NCI-H460 (cell line): ENCODE measurements at regions not wholly inside any gene's neighbourhood (a gene's known extent, or its start where the extent isn't known, plus 50 kb on each side); places are given as distances from the start of the nearest gene placed in this dataset.

Source experiments
- DNase-seq: peaks from one replicate; pipeline ENCODE4 v3.0.0-alpha.2; 2016; ENCODE audit warnings: low read depth; ENCODE audit errors: extremely low read depth

DNA sequence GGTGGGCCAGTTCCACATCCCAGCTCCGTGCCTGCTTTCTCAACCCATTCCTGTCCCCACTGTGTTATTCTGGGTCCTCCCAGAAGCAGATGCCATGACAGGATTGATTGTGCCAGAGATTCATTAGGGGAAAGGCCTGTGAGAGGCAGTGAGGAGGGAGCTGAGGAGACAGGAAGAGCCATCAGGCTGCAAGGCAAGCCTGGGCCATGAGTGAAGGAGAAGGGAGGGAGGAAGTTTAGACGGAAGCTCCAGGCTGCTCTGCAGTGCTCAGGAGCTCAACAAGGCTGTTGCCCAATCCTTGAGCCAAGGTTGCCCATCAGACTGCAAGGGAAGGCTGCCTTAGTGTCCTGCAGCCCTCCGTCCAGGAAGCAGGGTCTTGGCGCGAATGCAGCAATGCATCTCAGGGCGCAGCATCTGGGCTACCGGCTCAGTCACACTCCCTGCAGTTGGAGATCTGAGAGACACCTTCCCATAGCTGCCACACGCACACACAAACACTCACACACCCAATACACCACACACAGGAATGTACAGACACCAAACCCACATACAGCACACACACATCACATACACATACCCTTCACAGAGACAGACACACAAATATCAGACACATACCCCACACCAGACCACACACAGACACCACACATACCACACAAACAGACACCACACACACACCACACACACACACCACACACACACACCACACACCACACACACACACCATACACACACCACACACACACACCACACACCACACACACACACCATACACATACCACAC lies 139.5 kb upstream of the NDUFV2 start:
- DNase-seq: no peak

DNA sequence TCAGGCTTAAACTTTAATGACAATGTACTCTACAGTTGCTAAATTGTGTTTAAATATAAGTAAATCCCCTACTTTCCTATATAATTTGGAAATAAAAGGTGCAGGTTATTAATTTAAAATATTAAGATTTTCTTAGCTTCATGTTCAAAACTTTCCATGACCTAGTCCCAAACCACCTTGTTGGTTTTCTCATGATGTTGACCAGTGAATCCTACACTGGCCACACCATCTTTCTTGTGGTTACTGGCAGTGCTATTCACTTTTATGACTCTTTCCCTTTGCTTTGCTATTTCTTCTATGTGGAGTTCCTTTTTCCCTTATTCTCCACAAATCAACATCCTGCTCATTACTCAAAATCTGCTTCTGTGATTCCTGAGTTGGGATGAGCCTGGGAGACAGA lies 138.6 kb upstream of the NDUFV2 start:
- no peak for DNase-seq

DNA sequence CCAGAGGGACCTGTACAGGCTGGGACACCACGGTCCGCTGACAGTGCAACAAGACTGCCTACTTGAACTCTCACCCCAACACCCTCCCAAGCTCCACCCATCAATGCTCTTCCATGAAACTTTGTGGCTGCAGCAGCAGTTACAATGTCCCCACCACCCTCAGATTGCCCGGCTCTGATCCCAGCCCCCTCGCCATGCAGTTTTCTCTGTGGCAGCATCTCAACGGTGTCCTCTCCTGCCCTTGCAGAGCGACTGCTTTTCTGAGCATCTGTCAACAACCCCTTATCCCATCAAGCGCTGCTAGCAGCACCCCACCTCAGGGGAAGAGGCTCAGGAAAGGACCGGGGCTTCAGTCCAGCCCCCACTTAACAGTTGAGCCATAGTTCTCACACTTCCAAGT lies 137.1 kb upstream of the NDUFV2 start:
- no peak for DNase-seq

- no peak for DNase-seq
Measured at GRCh38 chr18:8966821-8967220, 135.7 kb upstream of the NDUFV2 start.

GRCh38 chr18:8967573-8967972 lies 134.9 kb upstream of the NDUFV2 start:
- no peak for DNase-seq

DNA sequence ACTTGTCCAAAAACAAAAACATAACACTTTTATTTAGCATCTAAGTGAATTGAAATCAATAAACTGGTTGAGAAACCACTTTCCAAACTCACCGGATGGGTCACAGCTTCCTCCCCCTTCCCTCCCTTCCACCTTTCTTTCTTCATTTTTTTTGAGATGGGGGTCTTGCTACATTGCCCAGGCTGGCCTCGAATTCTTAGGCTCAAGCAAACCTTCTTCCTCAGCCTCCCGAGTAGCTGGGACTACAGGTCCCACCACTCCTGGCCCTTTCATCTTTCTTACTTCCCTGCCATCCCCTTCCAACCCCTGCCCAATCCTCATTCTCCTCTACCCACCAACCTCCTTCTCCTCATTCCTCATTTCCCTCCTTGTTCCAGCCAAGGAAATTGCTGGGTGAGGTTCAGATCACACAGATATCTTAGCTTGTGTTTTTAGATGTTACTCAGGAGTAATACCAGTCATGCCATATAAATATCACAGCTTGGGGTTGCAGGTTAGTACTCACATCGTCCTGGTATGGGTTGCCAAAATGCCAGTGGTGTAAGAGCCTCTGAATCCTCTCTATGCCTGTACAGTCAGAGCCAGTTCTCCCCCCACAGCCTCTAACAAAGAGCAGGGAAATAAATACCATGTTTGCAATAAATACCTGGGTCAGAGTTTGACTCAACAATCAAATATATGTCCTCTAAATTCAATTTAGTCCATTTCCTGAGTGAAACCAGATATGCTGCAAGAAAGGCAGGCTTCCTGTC lies 132.7 kb upstream of the NDUFV2 start:
- DNase-seq: no peak

DNA sequence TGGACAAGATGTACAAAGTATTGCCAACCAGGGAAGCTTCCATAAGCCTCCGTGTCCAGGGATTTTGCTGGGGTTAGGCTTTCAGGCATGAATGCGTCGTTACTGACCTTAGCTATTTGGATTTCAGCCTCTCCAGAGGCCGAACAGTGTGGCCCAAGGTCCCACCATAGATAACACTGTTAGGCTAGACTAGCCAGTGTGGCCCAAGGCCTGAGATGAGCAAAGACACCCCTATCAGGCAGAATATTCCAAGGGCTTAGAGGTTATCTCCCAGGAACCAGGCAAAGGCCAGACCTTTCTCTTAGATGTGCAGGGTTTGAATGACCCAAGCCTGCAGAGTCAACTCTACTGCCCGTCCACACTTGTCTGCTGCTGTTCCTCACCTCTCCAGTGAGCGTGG lies 131.7 kb upstream of the NDUFV2 start:
- no peak for DNase-seq

- DNase-seq: no peak
Measured at GRCh38 chr18:8972116-8972515, 130.4 kb upstream of the NDUFV2 start.

DNA sequence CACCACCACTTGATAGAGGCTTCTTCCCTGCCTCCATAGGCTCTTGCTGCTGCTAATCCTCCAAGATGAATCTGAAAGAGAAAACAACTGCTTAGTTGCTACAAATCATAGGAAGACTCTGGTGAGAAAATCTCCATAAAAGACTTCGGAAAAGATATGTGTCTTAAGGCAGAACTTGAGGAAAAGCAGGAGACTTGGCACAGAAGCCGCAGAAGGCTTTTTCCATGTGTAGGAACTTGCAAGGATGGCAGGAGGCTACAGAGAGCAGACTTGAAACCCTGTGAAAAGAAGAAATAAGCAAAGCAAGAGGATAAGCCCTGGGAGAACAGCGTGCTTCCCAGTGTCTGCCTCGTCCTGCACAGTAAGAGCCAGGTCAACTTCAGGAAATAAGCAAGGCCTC lies 128.2 kb upstream of the NDUFV2 start:
- no peak for DNase-seq

- DNase-seq: no peak
Measured at GRCh38 chr18:8974696-8975095, 127.8 kb upstream of the NDUFV2 start.

DNA sequence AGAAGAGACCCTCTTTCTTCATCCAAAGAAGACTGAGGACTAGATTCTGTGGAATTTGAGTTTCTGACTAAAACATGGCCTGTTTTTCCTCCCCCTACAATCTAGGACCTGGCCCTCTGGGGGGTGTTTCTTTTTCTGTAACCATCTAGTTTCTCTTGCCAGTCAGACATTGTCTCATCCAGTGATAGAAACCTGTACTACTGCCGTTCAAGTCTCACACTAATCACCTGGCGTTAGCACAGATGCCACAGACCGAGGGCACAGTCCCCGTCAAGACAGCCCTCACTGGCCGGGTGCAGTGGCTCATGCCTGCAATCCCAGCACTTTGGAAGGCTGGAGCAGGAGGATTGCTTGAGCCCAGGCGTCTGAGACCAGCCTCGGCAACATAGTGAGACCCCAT lies 126.9 kb upstream of the NDUFV2 start:
- no peak for DNase-seq

- no peak for DNase-seq
Measured at GRCh38 chr18:8976606-8977005, 125.9 kb upstream of the NDUFV2 start.

DNA sequence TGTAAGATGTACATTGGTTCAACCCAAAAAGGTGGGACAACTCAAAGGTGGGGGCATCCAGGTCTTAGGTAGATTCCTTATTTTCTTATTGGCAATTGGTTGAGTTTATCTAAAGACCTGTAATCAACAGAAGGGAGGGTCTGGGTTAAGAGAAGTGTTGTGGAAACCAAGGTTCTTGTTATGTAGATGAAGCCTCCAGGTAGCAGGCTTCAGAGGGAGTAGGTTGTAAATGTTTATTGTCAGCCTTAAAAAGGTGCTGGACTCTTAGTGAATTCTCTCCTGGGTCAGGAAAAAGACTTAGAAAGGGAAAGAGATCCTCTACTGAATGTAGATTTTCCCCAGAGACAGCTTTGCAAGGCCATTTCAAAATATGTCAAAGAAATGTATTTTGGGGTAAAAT lies 125.3 kb upstream of the NDUFV2 start:
- no peak for DNase-seq

DNA sequence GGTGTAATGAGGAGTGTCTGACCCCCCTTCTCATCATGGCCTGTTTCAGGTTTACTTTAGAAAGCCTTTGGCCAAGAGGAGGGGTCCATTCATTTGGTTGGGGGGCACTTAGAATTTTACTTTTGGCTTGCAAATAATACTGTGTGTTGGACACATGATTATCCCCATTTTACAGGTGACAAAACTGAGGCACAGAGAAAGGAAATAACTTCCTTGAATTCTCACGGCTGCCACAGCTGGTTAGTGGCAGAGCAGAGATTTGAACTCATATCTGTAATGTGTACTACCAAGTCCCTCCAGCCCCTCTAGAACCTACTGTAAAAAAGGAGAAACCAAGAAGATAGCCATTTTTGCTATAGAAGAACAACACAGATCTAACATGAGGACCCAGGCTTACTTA lies 124.8 kb upstream of the NDUFV2 start:
- no peak for DNase-seq

GRCh38 chr18:8978394-8978793 lies 124.1 kb upstream of the NDUFV2 start:
- no peak for DNase-seq

DNA sequence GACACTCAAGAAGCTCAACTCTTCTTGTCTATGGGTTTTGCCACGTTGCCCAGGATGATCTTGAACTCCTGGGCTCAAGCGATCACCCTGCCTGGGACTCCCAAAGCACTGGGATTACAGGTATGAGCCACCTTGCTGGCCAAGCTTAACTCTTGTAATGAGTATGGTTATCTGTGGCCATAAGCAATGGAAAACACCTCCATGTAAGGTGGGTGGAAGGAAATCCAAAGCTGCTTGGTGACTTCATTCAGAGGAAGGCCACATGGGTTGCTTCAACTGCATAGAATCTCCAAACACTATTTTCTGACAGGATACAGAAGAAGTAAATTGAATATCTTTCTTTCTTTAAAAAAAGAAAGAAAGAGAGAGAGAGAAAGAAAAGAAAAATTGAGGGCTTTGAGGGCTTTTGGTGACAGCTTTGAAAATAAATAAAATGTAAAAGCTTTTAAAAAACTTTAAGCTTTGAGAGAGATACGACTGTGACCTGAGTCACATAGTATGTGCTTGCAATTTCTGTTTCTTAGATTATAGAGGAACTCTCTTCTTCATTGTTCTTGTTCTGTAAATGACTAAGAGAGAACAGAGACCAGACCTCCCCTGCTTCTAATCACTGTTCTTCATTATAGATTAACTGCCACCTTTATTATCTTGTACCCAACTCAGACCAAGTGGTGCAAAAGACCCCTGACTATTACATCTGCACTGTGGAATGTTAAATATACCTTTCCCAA lies 123.1 kb upstream of the NDUFV2 start:
- no peak for DNase-seq

DNA sequence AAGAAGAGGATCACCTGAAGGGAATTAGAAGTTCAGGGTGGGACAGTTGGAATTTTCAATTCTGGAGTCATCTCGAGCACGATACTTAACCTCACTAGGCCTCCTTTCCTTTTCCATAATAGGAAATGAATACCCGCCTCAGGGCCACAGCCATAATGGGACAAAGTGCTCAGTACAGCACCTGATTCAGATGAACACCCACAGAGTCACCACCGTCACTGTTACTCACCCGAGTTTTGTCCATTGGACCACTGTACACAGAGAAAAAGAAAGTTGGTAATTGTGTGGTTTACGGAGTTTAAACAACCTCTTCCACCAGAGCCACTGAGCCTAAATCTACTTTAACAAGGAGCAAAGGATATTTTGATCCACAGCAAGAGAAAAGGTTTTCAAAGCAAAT lies 122.0 kb upstream of the NDUFV2 start:
- no peak for DNase-seq

GRCh38 chr18:8980918-8981317 lies 121.6 kb upstream of the NDUFV2 start:
- no peak for DNase-seq

GRCh38 chr18:8982416-8983183 lies 119.9 kb upstream of the NDUFV2 start:
- peak; percentile 64 for DNase-seq

DNA sequence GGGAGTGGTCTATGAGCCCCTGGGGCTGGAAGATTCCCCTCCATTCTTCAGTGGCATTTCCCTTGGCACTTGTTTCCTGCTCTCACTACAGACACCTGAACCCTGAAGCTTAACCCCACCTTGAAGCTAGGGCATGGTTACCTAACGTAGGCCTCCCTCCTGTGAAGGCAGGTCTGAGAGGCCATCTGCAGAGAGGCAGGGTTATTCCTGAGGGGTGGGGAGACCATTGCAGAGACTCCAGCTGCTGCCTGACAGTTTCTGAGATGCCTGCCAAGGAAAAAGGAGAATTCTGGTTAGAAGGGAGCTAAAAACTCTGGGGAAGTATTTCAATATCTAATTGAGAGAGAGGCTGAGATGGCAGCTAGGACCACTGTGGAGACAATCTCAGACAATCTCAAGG lies 119.3 kb upstream of the NDUFV2 start:
- DNase-seq: no peak

DNA sequence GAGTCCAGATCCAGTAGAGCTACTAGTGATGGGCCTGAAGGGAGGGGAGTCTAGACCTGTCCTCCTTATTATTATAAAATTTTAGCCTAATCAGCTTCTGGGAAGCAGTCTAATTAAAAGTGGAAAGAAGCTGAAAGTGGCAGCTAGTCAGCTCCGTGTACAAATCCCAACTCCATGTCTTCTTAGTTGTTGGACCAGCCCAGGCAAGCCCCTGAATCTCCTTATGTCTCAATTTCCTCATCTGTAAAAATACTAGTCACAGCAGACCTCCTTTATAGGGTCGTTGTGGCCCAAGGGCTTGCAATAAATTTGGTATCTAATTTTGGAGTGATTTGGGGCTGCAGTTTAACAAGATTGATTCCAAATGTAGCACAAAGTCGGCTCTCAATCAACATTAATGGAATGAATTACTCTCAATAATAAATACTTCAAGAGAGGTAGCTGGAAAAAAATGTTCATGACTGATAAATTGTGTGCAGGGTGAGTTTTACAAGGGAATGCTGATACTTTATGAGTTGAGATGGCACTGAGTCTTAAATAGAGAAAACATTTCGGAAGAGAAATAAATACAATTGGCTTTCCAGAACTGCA lies 118.3 kb upstream of the NDUFV2 start:
- DNase-seq: no peak
